C4-2B (cell line): ENCODE measurements at regions not wholly inside any gene's neighbourhood (a gene's known extent, or its start where the extent isn't known, plus 50 kb on each side); places are given as distances from the start of the nearest gene placed in this dataset.

Experiments
- ZFX ChIP-seq: fragments of 450-650 bp; IDR thresholded peaks from 2 replicates; pipeline ENCODE4 v1.6.1; 2017
- TF ChIP-seq, protein P1 (sequence below): fragments of 450-650 bp; conservative IDR thresholded peaks from 2 replicates; pipeline ENCODE4 v1.5.1; 2017; ENCODE audit warnings: mild to moderate bottlenecking

DNA sequence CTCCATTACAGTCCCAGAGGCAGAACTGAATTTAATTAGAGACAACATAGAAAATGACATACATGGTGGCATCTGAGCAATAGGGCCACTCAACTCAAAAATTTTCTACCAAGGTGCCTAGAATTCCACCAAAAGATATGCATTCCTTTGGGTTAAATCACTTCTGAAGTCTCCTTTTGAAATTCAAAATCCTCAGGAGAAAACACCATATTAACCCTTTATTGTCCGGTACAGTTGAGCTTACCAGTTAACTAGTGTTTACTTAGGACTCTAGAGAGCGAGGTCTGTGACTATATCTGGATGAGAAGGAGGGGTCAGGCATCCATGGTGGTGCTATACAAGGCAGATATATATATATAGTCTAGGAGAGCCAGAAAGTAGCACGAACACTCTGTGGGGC lies 355.6 kb upstream of the CAMK1G start:
- TF ChIP-seq, protein P1, sequence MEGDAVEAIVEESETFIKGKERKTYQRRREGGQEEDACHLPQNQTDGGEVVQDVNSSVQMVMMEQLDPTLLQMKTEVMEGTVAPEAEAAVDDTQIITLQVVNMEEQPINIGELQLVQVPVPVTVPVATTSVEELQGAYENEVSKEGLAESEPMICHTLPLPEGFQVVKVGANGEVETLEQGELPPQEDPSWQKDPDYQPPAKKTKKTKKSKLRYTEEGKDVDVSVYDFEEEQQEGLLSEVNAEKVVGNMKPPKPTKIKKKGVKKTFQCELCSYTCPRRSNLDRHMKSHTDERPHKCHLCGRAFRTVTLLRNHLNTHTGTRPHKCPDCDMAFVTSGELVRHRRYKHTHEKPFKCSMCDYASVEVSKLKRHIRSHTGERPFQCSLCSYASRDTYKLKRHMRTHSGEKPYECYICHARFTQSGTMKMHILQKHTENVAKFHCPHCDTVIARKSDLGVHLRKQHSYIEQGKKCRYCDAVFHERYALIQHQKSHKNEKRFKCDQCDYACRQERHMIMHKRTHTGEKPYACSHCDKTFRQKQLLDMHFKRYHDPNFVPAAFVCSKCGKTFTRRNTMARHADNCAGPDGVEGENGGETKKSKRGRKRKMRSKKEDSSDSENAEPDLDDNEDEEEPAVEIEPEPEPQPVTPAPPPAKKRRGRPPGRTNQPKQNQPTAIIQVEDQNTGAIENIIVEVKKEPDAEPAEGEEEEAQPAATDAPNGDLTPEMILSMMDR = no peak
- TF ChIP-seq ZFX = no peak
